Karpas-422 (cell line): ENCODE measurements at regions not wholly inside any gene's neighbourhood (a gene's known extent, or its start where the extent isn't known, plus 50 kb on each side); places are given as distances from the start of the nearest gene placed in this dataset.
"Not testable (repeated sequence)": the region's sequence is repeated elsewhere in the genome, so short reads cannot be mapped to it uniquely, and the experiment has no call there.

Experiments
- DNase-seq: peaks from one replicate; pipeline ENCODE4 v3.0.0-alpha.2; 2015
- H2AFZ ChIP-seq: fragments of 200-600 bp; sonication (generic); 2 replicates; pipeline ENCODE4 v1.6.1; 2014; ENCODE audit warnings: antibody characterized with exemption, low read length, mixed read lengths
- H3K27ac ChIP-seq: fragments of 200-600 bp; sonication (generic); 2 replicates; pipeline ENCODE4 v1.5.1; 2014; ENCODE audit warnings: mild to moderate bottlenecking, low read length, moderate library complexity
- H3K27me3 ChIP-seq: fragments of 200-600 bp; sonication (generic); 2 replicates; pipeline ENCODE4 v1.6.1; 2014; ENCODE audit warnings: low read length, mixed read lengths
- H3K36me3 ChIP-seq: fragments of 200-600 bp; sonication (generic); 2 replicates; pipeline ENCODE4 v1.6.1; 2014; ENCODE audit warnings: low read length, mixed read lengths; ENCODE audit not compliant: insufficient read depth
- H3K4me1 ChIP-seq: fragments of 200-600 bp; sonication (generic); 2 replicates; pipeline ENCODE4 v1.6.1; 2014; ENCODE audit warnings: mild to moderate bottlenecking, low read length, mixed read lengths
- H3K4me2 ChIP-seq: fragments of 200-600 bp; sonication (generic); 2 replicates; pipeline ENCODE4 v1.6.1; 2014; ENCODE audit warnings: low read length, low read depth, mild to moderate bottlenecking; ENCODE audit not compliant: poor library complexity, severe bottlenecking
- H3K4me3 ChIP-seq: fragments of 200-600 bp; sonication (generic); 2 replicates; pipeline ENCODE4 v1.5.1; 2014; ENCODE audit warnings: mild to moderate bottlenecking, antibody characterized with exemption, low read length, mixed read lengths
- H3K79me2 ChIP-seq: fragments of 200-600 bp; sonication (generic); 2 replicates; pipeline ENCODE4 v1.6.1; 2014; ENCODE audit warnings: mild to moderate bottlenecking, low read length, mixed read lengths
- H3K9ac ChIP-seq: fragments of 200-600 bp; sonication (generic); 2 replicates; pipeline ENCODE4 v1.6.0; 2014; ENCODE audit warnings: low read length
- H3K9me2 ChIP-seq: fragments of 200-600 bp; sonication (generic), shearing (Covaris generic); replicated peaks from 2 replicates; pipeline ENCODE4 v1.6.0; 2014; ENCODE audit warnings: mild to moderate bottlenecking, low read length, moderate library complexity; ENCODE audit not compliant: insufficient read depth
- H3K9me3 ChIP-seq: fragments of 300-700, 200-600 bp; sonication (generic); 2 replicates; pipeline ENCODE4 v1.6.1; 2014; ENCODE audit warnings: low read length, mixed read lengths
- H4K20me1 ChIP-seq: fragments of 200-600 bp; sonication (generic); 2 replicates; pipeline ENCODE4 v1.6.1; 2014; ENCODE audit warnings: mild to moderate bottlenecking, antibody characterized with exemption, low read length, low read depth; ENCODE audit not compliant: insufficient read depth

GRCh38 chr2:91549316-91549715, 2857.8 kb downstream of the RPIA start:
- not testable (repeated sequence) for H3K9me3 ChIP-seq, H4K20me1 ChIP-seq, H3K9me2 ChIP-seq, H3K4me1 ChIP-seq, H3K27ac ChIP-seq, H2AFZ ChIP-seq, H3K9ac ChIP-seq, H3K79me2 ChIP-seq, H3K36me3 ChIP-seq, H3K4me2 ChIP-seq, H3K4me3 ChIP-seq, H3K27me3 ChIP-seq
- DNase-seq, result peak; percentile 20

- DNase-seq, H3K4me1 ChIP-seq, H3K9me2 ChIP-seq, H3K79me2 ChIP-seq, H3K4me3 ChIP-seq, H3K9me3 ChIP-seq, H3K27me3 ChIP-seq, H4K20me1 ChIP-seq, H3K27ac ChIP-seq, H2AFZ ChIP-seq, H3K4me2 ChIP-seq, H3K9ac ChIP-seq, H3K36me3 ChIP-seq: not testable (repeated sequence)
These were observed 2866.8 kb downstream of the RPIA start for GRCh38 chr2:91558234-91558633.

GRCh38 chr2:91559269-91559668, 2867.8 kb downstream of the RPIA start:
- not testable (repeated sequence) for DNase-seq, H3K27ac ChIP-seq, H3K4me2 ChIP-seq, H2AFZ ChIP-seq, H3K9me3 ChIP-seq, H3K79me2 ChIP-seq, H4K20me1 ChIP-seq, H3K4me1 ChIP-seq, H3K27me3 ChIP-seq, H3K36me3 ChIP-seq, H3K9ac ChIP-seq, H3K4me3 ChIP-seq, H3K9me2 ChIP-seq

- not testable (repeated sequence) for H3K4me1 ChIP-seq, H3K9ac ChIP-seq, DNase-seq, H4K20me1 ChIP-seq, H3K4me2 ChIP-seq, H3K27me3 ChIP-seq, H3K79me2 ChIP-seq, H3K27ac ChIP-seq, H3K36me3 ChIP-seq, H2AFZ ChIP-seq, H3K9me3 ChIP-seq, H3K9me2 ChIP-seq, H3K4me3 ChIP-seq
These were observed 2868.6 kb downstream of the RPIA start for GRCh38 chr2:91559886-91560614.

- not testable (repeated sequence) for H3K27me3 ChIP-seq, H3K36me3 ChIP-seq, H3K9ac ChIP-seq, H3K9me3 ChIP-seq, H3K79me2 ChIP-seq, H3K4me1 ChIP-seq, DNase-seq, H3K27ac ChIP-seq, H3K9me2 ChIP-seq, H3K4me2 ChIP-seq, H4K20me1 ChIP-seq, H2AFZ ChIP-seq, H3K4me3 ChIP-seq
These were observed 2870.7 kb downstream of the RPIA start for GRCh38 chr2:91562184-91562583.

GRCh38 chr2:91564700-91565099, 2873.2 kb downstream of the RPIA start:
- not testable (repeated sequence) for H3K4me3 ChIP-seq, H3K4me2 ChIP-seq, H3K36me3 ChIP-seq, H4K20me1 ChIP-seq, H3K4me1 ChIP-seq, H2AFZ ChIP-seq, H3K27ac ChIP-seq, H3K79me2 ChIP-seq, H3K9me2 ChIP-seq, H3K27me3 ChIP-seq, DNase-seq, H3K9ac ChIP-seq, H3K9me3 ChIP-seq

GRCh38 chr2:91565689-91566430, 2874.4 kb downstream of the RPIA start:
- H3K4me1 ChIP-seq, H2AFZ ChIP-seq, H3K27me3 ChIP-seq, H3K27ac ChIP-seq, H3K9ac ChIP-seq, H3K36me3 ChIP-seq, DNase-seq, H4K20me1 ChIP-seq, H3K79me2 ChIP-seq, H3K4me3 ChIP-seq, H3K9me2 ChIP-seq, H3K9me3 ChIP-seq, H3K4me2 ChIP-seq: not testable (repeated sequence)

- H3K9me2 ChIP-seq, H3K79me2 ChIP-seq, H3K36me3 ChIP-seq, DNase-seq, H3K4me1 ChIP-seq, H3K27me3 ChIP-seq, H3K9ac ChIP-seq, H3K9me3 ChIP-seq, H3K4me3 ChIP-seq, H3K27ac ChIP-seq, H3K4me2 ChIP-seq, H4K20me1 ChIP-seq, H2AFZ ChIP-seq: not testable (repeated sequence)
These were observed 2875.1 kb downstream of the RPIA start for GRCh38 chr2:91566611-91567010.
